HFFc6 (cell line): ENCODE measurements at regions not wholly inside any gene's neighbourhood (a gene's known extent, or its start where the extent isn't known, plus 50 kb on each side); places are given as distances from the start of the nearest gene placed in this dataset.
"Not testable (repeated sequence)": the region's sequence is repeated elsewhere in the genome, so short reads cannot be mapped to it uniquely, and the experiment has no call there.

ENCODE experiments used
- DNase-seq: peaks from one replicate; pipeline ENCODE4 v3.0.0-alpha.2; 2018
- H3K27ac Mint-ChIP-seq: 2 replicates; pipeline ENCODE4 v1.8.0; 2020; ENCODE audit warnings: mild to moderate bottlenecking, mixed read lengths
- H3K27me3 Mint-ChIP-seq: 2 replicates; pipeline ENCODE4 v1.8.0; 2021; ENCODE audit warnings: mild to moderate bottlenecking, moderate library complexity, mixed read lengths; ENCODE audit not compliant: insufficient read depth
- H3K36me3 Mint-ChIP-seq: 2 replicates; pipeline ENCODE4 v1.8.0; 2021; ENCODE audit warnings: low read depth, mixed read lengths
- H3K4me1 Mint-ChIP-seq: 2 replicates; pipeline ENCODE4 v1.8.0; 2020; ENCODE audit warnings: low read depth, mixed read lengths
- H3K4me3 Mint-ChIP-seq: 2 replicates; pipeline ENCODE4 v1.8.0; 2020; ENCODE audit warnings: mild to moderate bottlenecking, moderate library complexity, mixed read lengths
- H3K9me3 Mint-ChIP-seq: 2 replicates; pipeline ENCODE4 v1.8.0; 2020; ENCODE audit warnings: mild to moderate bottlenecking, mixed read lengths
- CTCF ChIP-seq: fragments of 200-600 bp; sonication (generic); IDR thresholded peaks from 2 replicates; pipeline ENCODE4 v1.5.0; 2021; ENCODE audit warnings: antibody characterized with exemption, mild to moderate bottlenecking

GRCh38 chr6:85347812-85348211, 102.1 kb upstream of the NT5E start:
- no peak for DNase-seq
- no peak for TF ChIP-seq CTCF
- Mint-ChIP-seq H3K4me1 (peaks cover 12% of the 10 kb centered on the region), H3K9me3 (no peaks in the 10 kb centered on the region), H3K27me3 (peaks cover 4% of the 10 kb centered on the region), H3K27ac (no peak overlapping the region), H3K36me3 (no peaks in the 10 kb centered on the region), H3K4me3 (no peak overlapping the region)

GRCh38 chr6:85346196-85346595, 103.7 kb upstream of the NT5E start:
- H3K4me3 Mint-ChIP-seq, result no peak overlapping the region
- H3K9me3 Mint-ChIP-seq, result no peaks in the 10 kb centered on the region
- H3K36me3 Mint-ChIP-seq, result no peaks in the 10 kb centered on the region
- peaks cover 12% of the 10 kb centered on the region for H3K4me1 Mint-ChIP-seq
- no peak overlapping the region for H3K27ac Mint-ChIP-seq
- H3K27me3 Mint-ChIP-seq, result peaks cover 4% of the 10 kb centered on the region
- no peak for TF ChIP-seq CTCF
- DNase-seq, result no peak

- no peak for TF ChIP-seq CTCF
- no peak for DNase-seq
- no peaks in the 10 kb centered on the region for H3K9me3 Mint-ChIP-seq
- H3K4me1 Mint-ChIP-seq, result peaks cover 12% of the 10 kb centered on the region
- H3K27me3 Mint-ChIP-seq, result peaks cover 13% of the 10 kb centered on the region
- H3K36me3 Mint-ChIP-seq, result no peaks in the 10 kb centered on the region
- no peak overlapping the region for H3K4me3 Mint-ChIP-seq
- H3K27ac Mint-ChIP-seq, result no peak overlapping the region
Observed at GRCh38 chr6:85344996-85345395, 104.9 kb upstream of the NT5E start.

- H3K36me3 Mint-ChIP-seq, result no peaks in the 10 kb centered on the region
- TF ChIP-seq CTCF, result no peak
- H3K27me3 Mint-ChIP-seq, result peaks cover 15% of the 10 kb centered on the region
- H3K9me3 Mint-ChIP-seq, result no peaks in the 10 kb centered on the region
- H3K4me3 Mint-ChIP-seq, result no peak overlapping the region
- H3K4me1 Mint-ChIP-seq, result peaks cover 12% of the 10 kb centered on the region
- H3K27ac Mint-ChIP-seq, result no peak overlapping the region
- DNase-seq, result no peak
Observed at GRCh38 chr6:85343428-85343827, 106.5 kb upstream of the NT5E start.

GRCh38 chr6:85329196-85329595, 120.7 kb upstream of the NT5E start:
- no peak for DNase-seq
- Mint-ChIP-seq H3K4me1 (no peaks in the 10 kb centered on the region), H3K9me3 (no peaks in the 10 kb centered on the region), H3K4me3 (no peak overlapping the region), H3K36me3 (no peaks in the 10 kb centered on the region), H3K27ac (no peak overlapping the region), H3K27me3 (peaks cover 26% of the 10 kb centered on the region)
- TF ChIP-seq CTCF, result no peak

- H3K36me3 Mint-ChIP-seq, H3K9me3 Mint-ChIP-seq, DNase-seq, H3K4me3 Mint-ChIP-seq, H3K4me1 Mint-ChIP-seq, H3K27ac Mint-ChIP-seq: not testable (repeated sequence)
- peaks cover 14% of the 10 kb centered on the region for H3K27me3 Mint-ChIP-seq
Observed at GRCh38 chr6:85325811-85326210, 124.1 kb upstream of the NT5E start.
